GM20000 (cell line): ENCODE measurements at regions not wholly inside any gene's neighbourhood (a gene's known extent, or its start where the extent isn't known, plus 50 kb on each side); places are given as distances from the start of the nearest gene placed in this dataset.

Source experiments
- DNase-seq: peaks from one replicate; pipeline ENCODE4 v3.0.0; 2012; ENCODE audit warnings: low spot score
- TF ChIP-seq, protein P1 (sequence below): IDR thresholded peaks from 2 replicates; pipeline ENCODE4 v1.5.1; 2012; ENCODE audit warnings: mild to moderate bottlenecking, control low read depth; ENCODE audit errors: extremely low read depth, missing control alignments

- TF ChIP-seq, protein P1, sequence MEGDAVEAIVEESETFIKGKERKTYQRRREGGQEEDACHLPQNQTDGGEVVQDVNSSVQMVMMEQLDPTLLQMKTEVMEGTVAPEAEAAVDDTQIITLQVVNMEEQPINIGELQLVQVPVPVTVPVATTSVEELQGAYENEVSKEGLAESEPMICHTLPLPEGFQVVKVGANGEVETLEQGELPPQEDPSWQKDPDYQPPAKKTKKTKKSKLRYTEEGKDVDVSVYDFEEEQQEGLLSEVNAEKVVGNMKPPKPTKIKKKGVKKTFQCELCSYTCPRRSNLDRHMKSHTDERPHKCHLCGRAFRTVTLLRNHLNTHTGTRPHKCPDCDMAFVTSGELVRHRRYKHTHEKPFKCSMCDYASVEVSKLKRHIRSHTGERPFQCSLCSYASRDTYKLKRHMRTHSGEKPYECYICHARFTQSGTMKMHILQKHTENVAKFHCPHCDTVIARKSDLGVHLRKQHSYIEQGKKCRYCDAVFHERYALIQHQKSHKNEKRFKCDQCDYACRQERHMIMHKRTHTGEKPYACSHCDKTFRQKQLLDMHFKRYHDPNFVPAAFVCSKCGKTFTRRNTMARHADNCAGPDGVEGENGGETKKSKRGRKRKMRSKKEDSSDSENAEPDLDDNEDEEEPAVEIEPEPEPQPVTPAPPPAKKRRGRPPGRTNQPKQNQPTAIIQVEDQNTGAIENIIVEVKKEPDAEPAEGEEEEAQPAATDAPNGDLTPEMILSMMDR = no peak
- DNase-seq = no peak
Measured at GRCh38 chr19:28523619-28524018, 689.3 kb downstream of the UQCRFS1 start.

DNA sequence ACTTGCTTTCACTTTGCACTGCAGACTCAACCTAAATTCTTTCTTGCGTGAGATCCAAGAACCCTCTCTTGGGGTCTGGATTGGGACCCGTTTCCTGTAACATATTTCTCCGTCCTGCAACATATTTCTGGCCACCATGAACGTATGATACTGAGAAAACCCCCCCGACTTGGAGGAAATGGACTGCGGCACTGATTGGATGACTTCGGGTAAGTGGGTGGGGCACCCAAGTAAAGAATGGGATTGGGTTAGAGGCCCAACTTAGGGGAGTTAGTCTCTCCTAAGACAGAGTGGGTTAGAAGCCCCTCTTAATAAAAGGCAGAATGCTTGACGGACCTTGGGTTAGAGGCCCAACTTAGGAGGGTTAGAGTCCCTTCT, 690.4 kb downstream of the UQCRFS1 start:
- TF ChIP-seq, protein P1 = no peak
- DNase-seq = no peak

DNA sequence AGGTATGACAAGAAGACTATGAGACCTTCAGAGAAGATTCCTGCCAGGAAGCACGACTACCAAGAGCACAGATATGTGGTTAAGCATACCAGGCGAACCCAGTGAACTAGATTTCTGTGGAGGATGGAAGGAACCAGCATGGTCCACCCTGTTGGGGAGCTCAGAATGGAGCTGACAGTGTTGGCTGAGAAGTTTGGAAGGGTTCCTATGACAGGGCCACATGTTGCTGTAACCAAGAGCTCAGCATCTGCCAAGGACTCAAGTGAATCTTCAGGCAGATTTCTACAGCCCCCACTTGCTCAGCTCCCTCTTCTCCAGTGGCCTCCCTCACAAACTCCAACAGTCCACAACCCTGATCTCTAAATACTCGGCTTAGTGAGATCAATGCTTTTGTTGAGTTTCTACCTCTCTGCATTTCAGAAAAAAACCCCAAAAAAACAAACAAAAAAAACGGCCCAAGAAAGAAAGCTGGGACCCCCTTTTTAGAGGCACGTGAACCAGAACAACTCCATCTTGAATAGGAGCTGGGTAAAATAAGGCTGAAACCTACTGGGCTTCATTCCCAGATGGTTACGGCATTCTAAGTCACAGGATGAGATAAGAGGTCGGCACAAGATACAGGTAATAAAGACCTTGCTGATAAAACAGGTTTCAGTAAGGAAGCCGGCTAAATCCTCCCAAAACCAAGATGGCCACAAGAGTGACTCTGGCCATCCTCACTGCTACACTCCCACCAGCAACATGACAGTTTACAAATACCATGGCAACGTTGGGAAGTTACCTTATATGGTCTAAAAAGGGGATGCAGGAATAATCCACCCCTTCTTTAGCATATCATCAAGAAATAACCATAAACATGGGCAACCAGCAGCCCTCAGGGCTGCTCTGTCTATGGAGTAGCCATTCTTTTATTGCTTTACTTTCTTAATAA, 691.1 kb downstream of the UQCRFS1 start:
- TF ChIP-seq, protein P1 = no peak
- DNase-seq = no peak

DNA sequence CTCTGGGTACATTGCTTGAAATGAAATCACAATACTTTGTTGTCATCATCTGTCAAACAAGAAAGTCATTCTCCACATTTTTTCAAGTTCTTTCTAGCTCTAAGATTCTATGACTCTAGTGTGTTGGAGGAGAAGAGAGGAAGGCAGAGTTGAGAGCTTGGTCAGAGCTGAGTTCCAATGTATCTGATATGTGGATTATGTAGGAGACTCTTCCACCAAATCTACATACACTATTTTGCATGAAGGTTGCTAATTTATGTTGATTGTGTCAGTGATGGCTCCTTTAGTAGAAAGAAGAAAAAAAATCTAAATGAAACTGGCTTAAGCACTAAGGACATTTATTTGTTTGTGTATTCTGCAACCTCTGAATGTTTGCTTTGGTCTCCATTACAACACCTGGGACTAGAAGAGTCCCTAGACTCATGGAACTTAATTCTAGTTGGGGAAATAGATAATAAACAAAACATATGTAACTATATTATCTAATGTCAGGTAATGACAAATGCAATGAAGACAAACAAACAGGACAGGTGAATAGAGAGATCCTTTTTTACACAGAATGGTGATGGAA, 691.9 kb downstream of the UQCRFS1 start:
- TF ChIP-seq, protein P1 = no peak
- no peak for DNase-seq

- no peak for DNase-seq
- TF ChIP-seq, protein P1 = no peak
Measured at GRCh38 chr19:28519952-28520861, 692.7 kb downstream of the UQCRFS1 start.

- TF ChIP-seq, protein P1 = no peak
- no peak for DNase-seq
Measured at GRCh38 chr19:28519218-28519779, 693.7 kb downstream of the UQCRFS1 start.
